Glomerular visceral epithelial cell (primary cell): ENCODE measurements at regions not wholly inside any gene's neighbourhood (a gene's known extent, or its start where the extent isn't known, plus 50 kb on each side); places are given as distances from the start of the nearest gene placed in this dataset.

ENCODE experiments used
- DNase-seq: peaks from one replicate; pipeline ENCODE4 v3.0.0-alpha.2; 2016; ENCODE audit errors: extremely low spot score

DNA sequence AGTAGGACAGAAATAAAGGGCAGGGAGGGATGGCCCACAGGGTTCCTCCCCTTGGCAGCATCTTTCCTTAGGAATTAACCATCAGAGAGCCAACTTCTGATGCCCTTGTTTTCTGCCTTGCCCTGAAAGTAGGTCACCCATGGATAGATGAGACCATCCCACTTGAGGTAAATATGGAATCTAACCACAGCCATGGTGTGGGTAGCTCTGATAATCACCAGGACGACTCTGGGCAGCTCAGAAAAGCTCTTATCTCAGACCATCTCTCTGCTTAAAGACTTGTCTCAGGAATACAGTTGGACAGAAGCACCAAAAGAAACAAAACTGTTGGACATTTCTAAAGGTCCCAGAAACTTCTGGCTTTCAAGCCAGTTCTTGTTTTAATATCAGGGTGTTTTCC lies 101.4 kb upstream of the CELF4 start:
- no peak for DNase-seq

DNA sequence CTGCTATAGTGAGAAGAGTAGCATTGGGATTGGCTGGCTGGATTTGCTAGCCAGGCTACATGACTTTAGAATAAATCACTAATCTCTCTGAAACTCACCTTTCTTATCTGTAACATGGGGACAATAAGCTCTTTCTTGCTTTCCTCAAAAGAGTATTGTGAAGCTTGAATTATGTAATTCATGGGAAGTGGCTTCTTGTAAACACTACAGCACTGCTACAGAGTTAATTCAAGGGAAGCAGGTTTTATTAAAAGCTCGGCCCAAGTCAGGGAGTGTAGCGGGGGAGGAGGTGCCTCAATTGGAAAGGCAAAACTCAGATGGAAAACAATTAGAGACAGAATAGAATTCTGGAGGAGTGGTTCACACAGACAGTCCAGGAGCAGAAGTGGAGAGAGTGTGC lies 100.9 kb upstream of the CELF4 start:
- no peak for DNase-seq

DNA sequence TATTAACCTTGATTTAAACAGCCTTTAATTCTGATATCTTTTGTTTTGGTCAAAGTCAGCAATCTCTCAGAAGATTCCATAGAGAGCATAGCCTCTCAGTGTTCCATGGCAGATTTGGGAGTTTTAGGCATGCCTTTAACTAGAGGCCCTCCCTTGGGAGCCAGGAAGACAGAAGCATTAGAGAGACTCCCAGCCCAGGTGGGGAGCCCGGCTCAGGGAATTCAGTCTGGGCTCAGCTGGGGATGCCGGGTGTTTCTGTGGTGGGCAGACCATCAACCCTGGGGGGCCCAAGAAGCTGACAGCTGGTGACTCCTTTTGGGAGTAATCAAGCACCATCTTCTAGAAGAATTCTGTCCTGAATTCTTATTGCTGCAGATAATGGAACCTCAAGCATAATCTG lies 99.7 kb upstream of the CELF4 start:
- DNase-seq: no peak

DNA sequence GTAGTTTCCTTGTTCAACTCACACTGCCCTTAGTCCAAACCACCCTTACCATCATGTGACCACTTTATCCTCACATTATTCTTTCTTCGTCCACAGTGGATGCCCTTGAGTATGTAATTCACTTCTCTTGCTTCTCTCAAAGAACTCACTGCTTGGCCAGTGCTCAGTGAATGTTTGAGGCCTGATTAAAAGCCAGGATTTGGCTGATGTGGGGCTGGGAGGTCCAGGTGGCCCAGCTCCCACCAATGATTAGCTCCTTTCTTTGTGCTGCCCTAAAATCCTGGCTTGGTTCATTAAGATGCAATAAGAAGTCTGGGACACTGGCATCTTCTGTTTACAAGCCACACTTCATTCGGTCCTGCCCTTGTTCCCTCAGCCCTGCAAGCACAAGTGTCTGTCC lies 97.8 kb upstream of the CELF4 start:
- no peak for DNase-seq

DNA sequence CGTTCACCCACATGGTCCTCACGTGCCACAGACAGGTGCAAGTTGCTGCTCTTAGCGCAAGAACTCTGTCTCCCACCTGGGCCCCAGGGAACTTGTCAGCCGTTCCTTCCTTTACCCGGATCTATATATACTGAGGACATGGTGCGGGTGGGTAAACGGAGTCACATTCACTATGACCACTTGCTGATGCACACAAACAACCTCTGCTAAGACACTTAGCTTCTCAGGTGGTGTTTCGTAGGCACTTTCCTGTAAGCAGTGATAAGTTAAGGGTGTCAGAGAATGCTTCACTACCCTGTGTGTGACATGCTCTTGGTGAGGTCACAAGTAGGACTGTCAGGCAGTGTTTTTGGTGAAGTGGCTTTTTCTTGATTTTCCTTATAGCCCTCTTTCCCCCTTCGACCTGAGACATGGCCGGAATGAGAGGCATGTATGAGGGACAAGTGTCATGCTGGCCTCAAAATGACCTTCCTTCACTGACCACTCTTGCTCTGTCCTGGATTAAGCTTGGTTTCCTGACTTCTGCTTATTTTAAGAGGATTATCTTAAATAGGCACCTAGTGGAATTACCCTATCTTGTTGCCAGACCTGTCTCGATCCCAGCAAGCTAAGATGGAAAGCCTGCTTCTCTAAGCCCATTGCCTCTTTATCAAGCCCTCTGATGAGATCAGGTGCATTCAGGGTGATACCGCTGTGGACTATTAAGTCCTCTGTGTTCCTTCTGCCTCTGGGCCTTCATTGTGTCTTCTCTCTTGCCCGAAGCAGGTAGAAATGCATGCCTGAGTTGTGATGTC lies 97.1 kb upstream of the CELF4 start:
- DNase-seq: no peak

DNA sequence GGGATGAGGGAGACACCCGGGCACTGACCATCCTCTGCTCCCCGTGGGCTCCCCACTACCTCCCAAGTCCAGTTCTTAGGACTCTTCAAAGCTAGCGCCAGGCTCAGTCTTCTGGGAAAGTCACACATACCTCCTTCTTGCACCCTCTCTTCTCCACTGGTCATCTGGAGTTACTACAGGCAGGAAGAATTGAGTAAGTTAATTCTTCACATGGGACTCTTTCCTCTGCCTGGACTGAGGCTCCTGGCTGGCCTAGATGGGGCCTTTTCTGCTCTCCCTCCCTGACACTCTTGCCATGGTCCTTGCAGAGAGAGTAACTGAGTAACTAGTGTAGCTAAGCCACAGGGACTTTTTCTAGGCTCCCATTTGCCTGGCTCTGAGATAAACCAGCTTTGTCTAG lies 96.5 kb upstream of the CELF4 start:
- no peak for DNase-seq

DNA sequence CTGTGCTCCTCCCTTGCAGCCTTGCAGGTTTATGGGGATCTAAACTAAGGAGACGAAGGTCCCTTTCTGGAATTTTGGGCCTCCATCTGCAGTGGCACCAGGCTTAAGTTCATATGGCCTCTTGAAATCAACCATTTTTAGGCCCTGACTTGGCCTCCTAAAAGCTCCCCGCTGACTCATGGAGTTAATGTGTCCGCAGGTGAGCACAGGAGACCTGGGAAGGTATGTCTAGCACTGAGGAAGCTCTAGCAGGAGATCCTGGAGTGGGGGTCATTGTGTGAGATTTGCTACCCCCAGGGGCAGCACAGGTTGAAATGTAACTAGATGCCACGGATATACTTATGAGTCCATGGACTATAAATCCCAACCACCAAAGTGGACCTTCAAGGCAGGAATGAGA lies 95.9 kb upstream of the CELF4 start:
- DNase-seq: no peak

DNA sequence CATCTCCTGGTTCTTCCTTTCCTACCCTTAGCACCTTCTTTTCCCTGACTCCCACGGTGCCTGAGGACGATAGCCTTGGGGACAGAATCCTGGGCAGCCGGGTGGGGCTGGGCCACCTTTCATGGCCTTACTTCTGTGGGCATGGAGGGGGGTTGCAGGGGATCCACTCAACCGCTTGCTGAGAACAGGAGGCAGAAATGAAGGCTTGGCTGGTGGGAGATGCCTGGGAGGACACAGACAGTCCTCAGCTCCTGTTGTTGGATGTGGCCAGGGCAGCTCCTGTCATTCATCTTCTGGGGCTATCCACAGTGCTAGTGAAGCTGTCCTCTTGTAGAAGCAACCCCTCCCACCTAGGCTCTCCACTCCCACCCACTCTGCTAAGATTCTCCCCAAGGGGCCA lies 95.5 kb upstream of the CELF4 start:
- no peak for DNase-seq

DNA sequence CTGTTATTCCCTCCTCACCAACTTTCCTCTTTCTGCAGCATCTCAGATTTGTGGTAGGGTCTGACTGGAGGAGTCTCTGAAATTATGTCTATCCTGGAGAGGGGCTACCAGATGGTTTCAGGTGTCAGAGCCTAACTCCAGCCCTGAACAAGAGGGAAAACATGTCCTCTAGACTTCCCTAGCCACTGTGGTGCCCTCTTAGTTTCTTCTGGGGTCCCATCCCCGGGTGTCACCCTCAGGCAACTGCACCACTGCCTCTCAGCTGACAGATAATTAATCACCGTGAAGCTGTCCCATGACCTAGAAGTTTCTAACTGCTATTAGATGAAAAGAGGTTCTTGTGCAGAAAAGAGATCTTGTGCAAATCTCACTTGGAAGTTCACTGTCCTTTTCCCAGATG lies 95.1 kb upstream of the CELF4 start:
- DNase-seq: no peak

DNA sequence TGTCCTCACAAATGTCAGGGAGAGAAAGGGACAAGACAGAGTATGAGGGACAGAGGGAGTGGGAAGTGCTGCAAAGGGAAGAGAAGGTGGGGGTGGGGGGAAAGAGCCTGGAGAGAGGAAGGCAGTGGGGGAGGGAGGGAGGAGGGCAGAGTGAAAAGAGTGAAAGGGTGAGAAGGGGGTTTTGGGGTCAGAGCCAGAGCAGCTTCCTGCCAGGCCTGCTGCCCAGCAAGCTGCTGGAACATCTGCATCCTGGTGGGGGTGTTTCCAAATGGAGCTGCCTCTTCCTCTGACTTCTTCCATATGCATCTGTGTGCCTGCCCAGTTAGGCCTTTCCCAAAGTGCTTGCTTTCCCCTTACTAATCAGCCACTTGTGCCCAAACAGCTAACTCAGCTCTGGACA lies 94.3 kb upstream of the CELF4 start:
- DNase-seq: no peak

DNA sequence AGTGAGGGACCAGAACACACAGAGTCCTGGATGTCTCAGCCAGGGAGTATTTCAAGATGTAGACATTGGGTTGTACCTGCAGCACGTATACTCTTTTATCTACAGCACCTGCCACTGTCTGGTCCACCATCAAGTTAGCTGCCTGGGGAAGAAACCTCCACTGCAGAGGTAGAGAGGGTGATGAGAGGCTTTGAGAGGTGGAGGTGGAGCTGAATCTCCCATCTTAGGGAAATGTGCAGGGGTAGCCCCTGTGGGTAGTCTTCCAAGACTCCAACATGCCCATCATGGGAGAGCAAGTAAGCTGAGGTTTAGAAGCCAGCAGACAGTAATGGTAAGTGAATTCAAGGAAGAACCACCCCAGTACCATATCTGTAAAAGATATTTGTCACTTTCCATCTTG lies 93.3 kb upstream of the CELF4 start:
- no peak for DNase-seq

DNA sequence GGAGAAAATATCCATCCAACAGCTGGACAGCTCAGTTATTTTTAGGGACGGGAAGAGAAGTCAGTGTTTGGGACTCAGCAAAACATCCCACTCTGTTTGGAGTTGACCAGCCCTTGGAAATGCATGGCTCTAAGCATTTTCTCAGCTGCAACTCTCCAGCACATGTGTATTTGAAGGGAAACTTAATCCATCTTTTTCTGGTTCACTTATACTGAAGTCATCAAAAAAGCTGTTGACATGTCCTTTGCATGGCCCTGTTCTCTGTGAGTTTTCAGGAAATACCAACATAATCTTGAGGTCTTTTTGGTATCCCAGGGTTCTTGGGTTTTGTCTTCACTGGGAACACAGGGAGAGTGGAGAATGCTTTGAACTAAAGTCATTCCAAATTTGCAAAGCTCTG lies 91.9 kb upstream of the CELF4 start:
- DNase-seq: no peak

DNA sequence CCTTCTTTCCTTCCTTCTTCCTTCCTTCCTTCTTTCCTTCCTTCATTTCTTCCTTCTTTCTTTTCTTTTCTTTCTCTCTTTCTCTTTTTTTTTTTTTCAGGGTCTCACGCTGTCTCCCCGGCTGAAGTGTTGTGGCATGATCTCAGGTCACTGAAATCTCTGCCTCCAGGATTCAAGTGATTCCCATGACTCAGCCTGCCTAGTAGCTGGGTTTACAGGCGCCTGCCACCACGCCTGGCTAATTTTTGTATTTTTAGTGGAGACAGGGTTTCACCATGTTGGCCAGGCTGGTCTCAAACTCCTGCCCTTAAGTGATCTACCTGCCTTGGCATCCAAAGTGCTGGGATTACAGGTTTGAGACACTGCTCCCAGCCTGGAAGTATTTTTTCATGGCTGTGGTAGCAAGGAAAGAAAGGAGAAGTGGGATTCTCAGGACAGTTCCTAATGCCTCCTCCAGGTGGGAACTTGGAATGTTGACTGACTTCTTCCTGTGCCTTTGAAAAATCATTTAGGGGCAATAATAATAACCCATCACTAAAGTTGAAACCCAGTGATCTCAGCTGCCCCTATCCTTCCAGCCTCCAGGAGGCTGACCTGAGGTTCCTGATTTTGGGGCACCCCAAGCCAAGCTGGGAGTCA lies 89.3 kb upstream of the CELF4 start:
- DNase-seq: peak; percentile 9

DNA sequence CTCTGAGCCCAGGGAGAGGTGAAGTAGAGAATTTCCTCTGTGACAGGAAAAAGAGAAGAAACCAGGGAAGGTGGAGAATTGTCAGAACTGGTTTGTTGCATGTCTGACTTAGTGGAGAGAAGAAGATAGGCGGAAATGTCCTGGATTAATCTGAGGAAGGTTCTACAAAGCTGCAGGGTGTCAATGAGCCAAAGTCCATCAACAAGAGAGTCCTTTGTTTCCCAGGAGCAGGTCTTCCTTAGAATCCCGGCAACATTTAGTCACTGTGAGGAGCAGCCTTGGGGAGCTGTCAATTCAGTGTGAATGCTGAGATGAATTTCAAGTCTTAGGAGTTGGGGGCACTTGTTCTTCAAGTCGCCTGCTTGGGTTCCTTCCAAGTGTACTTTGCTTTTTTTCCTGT lies 88.4 kb upstream of the CELF4 start:
- DNase-seq: no peak

DNA sequence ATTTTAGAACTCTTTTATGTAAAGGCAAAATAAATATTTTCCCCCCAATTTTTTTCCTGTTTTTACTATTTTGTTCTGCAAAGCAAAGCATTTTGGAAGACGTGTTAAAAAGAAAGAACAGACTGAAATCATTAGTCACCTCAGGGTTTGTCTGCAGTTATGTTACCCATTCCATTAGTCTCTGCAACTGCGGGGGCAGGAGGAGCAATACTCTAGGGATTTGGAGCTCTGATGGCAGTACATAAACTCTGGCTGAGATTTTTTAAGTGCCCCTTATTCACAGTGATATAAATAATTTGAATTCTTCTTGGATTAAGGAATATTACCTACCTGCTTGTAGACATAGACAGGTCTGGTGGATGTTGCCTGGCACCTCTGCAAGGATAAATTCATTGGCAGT lies 88.0 kb upstream of the CELF4 start:
- DNase-seq: no peak

DNA sequence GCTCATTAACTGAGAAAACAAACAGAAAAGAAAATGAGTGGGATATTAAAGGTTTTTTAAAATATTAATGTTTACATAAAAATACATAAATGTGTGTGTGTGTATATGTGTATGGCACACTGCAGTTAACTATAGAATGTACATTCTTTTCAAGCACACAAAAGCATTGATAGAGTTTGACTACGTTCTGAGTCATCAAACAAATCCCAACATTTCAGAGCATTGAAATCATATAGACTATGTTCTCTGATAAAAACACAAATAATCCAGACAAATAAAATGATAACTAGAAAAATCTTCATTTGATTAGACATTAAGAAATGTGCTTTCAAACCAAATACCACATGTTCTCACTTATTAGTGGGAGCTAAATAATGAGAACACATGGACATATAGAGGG lies 84.3 kb upstream of the CELF4 start:
- DNase-seq: no peak

DNA sequence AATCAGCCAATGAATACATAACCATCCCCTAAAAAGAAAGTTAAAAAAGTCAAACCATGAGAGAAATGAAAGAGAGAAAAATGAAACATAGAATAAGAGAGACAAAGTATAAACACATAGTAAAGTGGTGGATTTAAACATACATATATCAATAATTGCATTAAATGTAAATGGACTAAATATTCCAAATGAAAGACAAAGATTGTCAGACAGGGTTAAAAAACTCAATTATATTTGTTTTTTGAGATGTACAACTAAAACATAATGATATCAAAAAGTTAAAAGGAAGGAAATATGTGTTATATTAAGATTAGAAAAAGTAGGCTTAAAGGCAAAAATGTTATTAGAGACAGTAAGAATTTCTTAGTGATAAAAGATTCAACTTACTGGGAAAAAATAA lies 83.8 kb upstream of the CELF4 start:
- no peak for DNase-seq

DNA sequence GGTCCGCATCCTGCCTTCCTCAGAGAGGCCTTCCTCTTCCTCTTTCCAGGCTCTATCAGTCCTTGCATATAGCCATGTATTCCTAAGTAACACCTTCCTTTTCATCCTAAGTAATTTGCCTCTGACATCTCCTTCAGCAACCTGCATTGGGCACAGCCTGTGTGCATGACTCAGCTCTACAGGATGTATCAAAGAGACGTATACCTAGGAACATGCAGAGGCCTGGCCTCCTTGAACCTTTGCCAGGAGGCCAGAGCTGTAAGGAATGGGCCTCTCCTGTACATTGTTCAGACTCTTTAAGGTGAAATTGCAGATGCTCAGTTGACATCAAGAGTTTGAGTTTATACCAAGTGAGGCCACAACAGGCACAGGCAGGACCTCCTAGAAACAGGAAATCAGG lies 76.0 kb upstream of the CELF4 start:
- no peak for DNase-seq

DNA sequence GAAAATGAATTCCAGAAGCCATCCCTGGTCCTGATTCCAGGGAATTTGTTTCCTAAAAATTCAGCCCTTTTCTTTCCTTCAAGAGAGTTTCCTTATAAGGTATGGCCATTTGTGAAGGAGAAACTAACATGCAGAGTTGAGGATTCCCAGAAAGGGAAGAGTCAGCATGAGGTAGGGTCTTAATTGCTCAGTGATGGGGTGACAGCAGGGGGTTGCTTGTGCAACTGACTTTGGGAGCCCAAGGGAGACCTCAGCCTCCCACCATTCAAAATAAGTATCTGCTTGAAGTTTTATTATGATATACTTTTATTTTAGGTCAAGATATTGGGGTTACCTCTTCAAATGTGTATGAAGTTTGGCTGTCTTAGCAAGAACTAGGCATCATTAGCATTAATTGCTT lies 74.9 kb upstream of the CELF4 start:
- no peak for DNase-seq

DNA sequence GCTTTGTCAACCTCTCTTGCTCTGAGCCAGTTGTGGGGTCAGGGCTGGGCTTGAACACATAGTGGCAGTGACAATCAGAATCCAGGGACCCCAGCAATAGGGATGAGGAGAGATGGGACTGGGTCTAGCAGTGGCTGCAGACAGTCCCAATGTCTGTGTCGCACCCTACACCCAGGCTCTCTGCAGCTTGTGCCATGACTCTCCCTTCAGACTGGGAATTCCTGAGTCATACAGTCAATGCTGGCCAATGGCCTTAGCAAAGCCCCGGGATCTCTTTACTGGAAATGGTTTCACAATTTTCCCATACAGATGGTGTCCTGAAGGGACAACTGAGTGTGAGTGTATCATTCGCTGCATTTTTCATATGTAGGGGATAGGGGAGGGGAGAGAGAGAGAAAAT lies 74.2 kb upstream of the CELF4 start:
- DNase-seq: no peak

DNA sequence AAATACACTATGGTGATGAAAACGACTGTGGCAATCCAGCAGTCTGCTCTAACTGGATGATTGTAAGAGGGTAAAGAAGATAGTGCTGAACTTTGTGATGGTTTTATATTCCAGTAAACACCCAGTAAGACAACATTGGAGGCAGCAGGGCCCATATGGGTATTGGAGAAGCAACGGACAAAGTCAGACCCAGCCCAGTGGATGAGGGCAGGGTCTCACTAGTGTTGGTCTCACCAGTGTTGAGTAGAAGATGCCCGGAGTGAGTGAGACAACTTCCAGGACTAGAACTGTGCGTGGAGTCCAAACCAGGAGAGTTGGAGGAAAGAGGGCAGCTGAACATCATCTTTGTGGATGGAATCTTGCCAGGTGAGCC lies 71.9 kb upstream of the CELF4 start:
- DNase-seq: no peak

DNA sequence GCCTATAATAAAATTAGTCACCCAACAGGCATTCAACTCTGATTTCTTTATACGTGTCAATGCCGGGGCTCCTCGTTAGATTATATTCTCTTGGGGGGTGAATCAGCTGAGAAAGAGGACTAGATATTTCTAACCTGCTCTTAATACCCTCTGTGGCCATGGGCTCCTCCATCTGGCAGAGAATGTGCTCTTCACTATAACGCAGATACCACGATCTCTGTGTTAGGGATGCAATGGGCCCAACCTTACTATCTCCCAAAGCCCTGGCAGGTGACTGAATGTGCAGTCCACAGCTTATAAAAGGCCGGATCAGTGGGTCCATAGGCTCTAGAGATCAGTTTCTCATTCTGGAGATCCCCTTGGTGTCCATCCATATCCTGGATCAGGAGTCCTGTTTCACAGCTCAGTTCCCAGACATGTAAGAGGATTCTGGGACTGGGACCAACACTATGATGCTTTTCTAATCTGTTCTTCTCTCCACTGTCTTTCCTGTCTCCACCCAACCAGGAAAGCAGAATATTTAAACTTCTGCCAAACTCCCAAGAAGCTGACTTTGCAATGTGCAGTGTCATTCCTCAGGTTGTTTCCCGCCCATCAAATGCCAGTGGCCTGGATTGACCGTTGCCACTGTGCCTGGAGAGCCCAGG lies 71.4 kb upstream of the CELF4 start:
- no peak for DNase-seq

DNA sequence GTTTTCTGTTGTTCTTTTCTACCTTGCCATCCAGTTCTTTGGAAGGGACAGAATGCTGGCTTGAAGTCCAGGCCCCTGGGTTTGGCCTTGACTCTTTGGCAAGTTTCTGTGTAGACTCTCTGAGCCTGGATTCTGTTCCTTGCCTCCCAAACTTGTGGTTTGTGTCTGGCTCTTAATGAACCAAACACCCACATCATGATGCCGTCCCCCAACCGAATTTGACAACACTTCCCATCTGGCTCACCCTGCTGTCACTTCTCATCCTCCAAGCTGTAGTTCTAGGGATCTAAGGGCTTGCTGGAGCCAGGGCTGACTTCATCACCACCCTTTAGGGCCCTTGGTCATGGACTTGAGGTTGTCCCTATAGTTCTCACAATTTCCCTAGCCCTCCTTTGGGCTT lies 68.9 kb upstream of the CELF4 start:
- DNase-seq: no peak

DNA sequence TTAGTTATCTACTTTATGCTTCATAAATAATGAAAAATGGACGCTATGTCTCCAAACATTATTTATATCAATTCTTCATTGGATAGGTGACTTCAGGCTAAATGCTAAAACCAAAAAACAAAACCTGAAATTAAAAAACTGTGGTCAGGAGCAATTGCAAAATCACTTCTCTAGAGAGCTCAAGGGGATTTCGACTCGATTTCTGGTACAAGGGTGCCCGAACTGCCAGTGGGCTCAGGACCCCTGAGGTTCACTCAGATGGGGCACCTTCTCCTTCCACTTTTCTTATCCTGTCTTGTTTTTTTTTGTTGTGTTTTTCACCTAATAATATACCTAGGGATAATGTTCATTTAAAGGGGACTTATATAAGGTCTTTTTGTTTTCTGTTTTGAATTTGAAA lies 65.8 kb upstream of the CELF4 start:
- DNase-seq: no peak
